ENCODE measurements at regions not wholly inside any gene's neighbourhood (a gene's known extent, or its start where the extent isn't known, plus 50 kb on each side); places are given as distances from the start of the nearest gene placed in this dataset.

DNA sequence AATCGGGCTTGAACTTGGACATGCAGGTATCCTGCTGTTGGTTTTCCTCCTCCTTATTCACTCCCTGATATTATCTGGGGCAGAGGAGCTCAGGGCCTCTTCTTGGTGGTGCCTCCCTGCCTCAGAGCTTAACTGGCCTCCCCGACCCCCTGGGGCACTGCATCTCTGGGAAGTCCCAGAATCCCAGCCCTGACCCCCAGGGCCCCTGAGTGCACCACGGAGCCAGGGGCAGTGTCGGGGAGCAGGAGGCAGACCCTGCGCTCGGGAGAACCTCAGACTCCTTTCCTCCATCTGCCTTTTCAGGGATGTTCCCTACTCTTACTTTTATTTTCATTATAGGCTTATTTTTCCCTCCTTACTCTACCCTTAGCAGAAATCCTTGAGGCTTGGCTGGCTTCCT lies 537.0 kb downstream of the BRD1 start:
- TF ChIP-seq, protein P1, sequence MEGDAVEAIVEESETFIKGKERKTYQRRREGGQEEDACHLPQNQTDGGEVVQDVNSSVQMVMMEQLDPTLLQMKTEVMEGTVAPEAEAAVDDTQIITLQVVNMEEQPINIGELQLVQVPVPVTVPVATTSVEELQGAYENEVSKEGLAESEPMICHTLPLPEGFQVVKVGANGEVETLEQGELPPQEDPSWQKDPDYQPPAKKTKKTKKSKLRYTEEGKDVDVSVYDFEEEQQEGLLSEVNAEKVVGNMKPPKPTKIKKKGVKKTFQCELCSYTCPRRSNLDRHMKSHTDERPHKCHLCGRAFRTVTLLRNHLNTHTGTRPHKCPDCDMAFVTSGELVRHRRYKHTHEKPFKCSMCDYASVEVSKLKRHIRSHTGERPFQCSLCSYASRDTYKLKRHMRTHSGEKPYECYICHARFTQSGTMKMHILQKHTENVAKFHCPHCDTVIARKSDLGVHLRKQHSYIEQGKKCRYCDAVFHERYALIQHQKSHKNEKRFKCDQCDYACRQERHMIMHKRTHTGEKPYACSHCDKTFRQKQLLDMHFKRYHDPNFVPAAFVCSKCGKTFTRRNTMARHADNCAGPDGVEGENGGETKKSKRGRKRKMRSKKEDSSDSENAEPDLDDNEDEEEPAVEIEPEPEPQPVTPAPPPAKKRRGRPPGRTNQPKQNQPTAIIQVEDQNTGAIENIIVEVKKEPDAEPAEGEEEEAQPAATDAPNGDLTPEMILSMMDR (IDR thresholded peaks at IDR 0.05; ENCODE audit: extremely low read depth, missing control alignments), result no peak
- no peak for DNase-seq (ENCODE audit: low spot score)

DNA sequence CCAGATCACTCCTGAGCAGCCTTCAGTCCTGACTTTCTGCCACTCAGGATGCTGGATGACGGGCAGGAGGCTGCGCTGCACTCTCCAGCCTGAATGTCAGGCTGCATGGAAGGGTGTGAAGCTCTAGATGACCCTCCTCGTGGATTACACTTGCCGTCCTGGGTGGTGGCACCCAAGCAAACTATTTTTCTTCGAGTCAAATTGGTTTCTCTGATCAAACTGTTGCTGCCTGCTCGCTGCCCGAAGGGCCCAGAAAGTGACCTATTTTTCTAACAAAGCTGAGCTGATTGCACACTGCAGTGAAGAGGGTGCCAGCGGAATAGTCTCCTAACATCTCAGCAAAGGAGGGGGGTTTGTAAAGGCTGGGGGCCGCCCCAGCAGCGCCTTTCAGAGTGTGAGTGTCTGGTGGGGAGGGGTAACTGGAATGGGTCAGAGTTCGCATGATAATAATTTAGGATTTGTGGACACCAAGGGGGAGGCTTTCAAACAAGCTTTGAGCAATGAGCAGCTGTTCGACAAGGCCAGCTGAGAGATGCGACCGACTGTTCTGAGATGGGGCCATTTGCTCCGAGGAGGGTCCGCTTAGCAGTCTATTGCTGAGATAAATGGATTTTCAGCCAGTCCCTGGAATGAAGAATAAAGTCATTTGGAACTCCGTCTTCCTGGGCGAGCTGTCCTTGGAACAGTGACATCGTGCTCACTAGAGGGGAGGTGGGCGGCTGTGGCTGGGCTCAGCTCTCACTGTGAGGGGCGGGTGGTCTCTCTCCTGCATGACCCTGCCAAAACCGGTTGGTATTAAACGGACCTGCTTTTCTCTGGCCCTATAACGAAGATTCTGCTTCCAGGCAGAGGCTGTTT lies 537.6 kb downstream of the BRD1 start:
- no peak for DNase-seq (ENCODE audit: low spot score)
- TF ChIP-seq, protein P1 (IDR thresholded peaks at IDR 0.05; ENCODE audit: extremely low read depth, missing control alignments), result no peak

DNA sequence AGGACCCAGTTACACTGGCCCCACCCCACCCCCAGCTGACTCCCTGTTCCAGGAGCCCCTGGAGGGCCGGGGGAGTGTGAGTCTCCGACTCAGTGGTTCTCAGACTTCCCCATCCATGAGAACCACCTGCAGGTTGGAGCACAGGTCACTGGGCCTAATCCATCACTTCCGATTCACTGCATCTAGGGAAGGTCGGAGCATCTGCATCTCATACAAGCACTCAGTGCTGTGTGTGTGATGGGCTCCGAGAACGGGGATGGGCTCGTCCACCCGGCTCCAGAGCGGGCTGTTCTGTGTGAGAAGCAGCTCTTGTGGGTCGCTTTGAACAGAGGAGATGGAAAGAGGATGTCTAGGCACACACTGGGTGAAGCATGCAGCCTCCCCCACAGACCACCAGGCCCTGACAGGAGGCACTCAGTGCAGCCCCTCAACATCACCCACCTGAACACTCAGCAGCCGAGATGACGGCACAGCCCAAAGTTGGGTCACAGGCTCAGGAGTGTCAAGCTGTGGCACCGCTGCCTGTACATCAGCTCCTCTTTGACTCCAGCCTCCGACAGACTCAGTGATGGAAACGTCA lies 541.4 kb downstream of the BRD1 start:
- TF ChIP-seq, protein P1 (IDR thresholded peaks at IDR 0.05; ENCODE audit: extremely low read depth, missing control alignments), result no peak
- no peak for DNase-seq (ENCODE audit: low spot score)

DNA sequence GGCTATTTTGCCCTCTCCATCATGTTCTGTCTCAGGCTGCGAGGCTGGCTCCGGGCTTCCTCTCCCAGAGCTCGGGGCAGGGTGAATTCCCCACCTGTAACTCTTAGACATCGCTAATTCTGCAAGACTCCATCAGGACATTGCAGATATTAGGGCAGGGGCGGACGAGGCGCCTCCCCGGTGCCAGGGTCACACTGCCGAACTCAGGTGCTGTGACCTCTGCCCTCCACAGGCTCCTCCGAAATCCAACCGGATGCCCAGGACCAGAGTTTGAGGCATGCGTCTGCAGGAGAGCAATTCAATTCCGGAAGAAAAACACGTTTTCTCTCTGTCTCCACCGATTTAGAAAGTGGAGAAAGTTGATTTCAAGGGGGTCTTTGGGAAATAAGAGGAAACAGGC lies 542.7 kb downstream of the BRD1 start:
- DNase-seq (ENCODE audit: low spot score), result no peak
- TF ChIP-seq, protein P1 (IDR thresholded peaks at IDR 0.05; ENCODE audit: extremely low read depth, missing control alignments), result no peak

DNA sequence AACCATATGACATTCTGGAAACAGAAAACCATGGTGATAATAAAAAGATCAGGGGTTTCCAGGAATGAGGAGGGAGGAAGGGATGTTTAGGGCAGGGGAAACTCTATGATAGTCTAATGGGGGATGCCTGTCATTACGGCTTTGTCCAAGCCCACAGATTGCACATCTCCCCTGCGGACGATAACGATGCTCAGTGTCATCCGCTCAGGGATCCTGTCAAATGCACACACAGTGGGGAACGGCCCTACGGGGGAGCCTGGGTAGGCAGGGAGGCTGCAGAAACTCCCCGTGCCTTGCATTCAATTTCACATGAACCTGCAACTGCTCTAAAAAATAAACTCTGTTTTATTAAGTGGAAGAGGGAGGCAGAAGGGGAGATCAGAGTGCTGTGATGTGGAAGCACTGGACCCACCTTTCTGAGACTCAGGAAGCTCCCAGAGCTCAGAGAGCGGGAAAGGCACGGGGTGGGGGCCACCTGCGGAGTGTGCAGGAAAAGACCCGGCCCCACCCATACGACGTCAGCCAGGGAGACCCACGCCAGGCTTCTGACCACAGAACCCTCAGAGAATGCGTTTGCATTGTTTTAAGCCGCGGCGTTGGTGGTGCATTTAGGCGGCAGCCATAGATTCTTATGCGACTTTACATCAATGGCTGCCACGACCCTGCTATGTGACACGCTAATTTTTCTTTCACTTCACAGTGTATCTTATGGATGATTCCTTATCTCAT lies 543.5 kb downstream of the BRD1 start:
- TF ChIP-seq, protein P1 (IDR thresholded peaks at IDR 0.05; ENCODE audit: extremely low read depth, missing control alignments), result no peak
- no peak for DNase-seq (ENCODE audit: low spot score)

DNA sequence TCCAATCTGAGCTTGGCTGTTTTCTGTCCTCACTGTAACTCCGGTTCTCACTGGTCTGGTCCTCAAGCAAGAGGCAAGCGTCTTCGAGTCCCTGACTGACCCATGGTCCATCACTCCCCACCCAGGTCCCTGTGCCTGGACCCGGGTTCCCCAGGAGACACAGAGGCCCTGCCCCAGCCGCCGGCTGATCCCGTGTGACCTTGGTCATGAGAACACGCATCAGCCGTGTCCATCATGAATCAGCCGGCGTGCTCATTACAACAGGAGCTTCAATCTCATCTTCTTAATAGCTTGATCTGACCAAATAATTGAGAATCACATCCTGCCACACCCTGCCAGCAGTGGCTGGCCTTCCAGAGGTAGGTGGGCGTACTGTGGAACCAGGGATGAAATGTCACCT lies 545.1 kb downstream of the BRD1 start:
- TF ChIP-seq, protein P1 (IDR thresholded peaks at IDR 0.05; ENCODE audit: extremely low read depth, missing control alignments), result no peak
- no peak for DNase-seq (ENCODE audit: low spot score)

All from GM20000 (cell line).